Caco-2 (cell line): ENCODE measurements at regions not wholly inside any gene's neighbourhood (a gene's known extent, or its start where the extent isn't known, plus 50 kb on each side); places are given as distances from the start of the nearest gene placed in this dataset.

Experiments used
- BruUV-seq: library from RNA; stranded (reverse); fragments of 400-500 nt; replicated peaks from 2 replicates; lab custom pipeline; 2021; lab: Mats Ljungman, UMichigan
- CTCF ChIA-PET: fragments of 300-600 bp; sonication (Branson Sonifier 250); formaldehyde crosslinking; loops from one replicate; lab custom pipeline; 2022; ENCODE audit warnings: antibody characterized with exemption; lab: Charles Lee
- POLR2A ChIA-PET: fragments of 300-600 bp; sonication (Branson Sonifier 250); formaldehyde crosslinking; loops from one replicate; lab custom pipeline; 2022; ENCODE audit warnings: antibody characterized with exemption; lab: Charles Lee
- DNase-seq, 2 experiments: peaks; one replicate each; pipeline versions ENCODE4 v3.0.0 to v3.0.0-alpha.2; 2020 to 2022
- H3K27me3 ChIP-seq: replicated peaks from 2 replicates; pipeline ENCODE4 v1.6.0; 2011; ENCODE audit warnings: low read length; ENCODE audit not compliant: control insufficient read depth, insufficient read depth
- H3K36me3 ChIP-seq: 2 replicates; pipeline ENCODE4 v1.5.1; 2011; ENCODE audit warnings: low read length; ENCODE audit not compliant: control insufficient read depth, insufficient read depth
- H3K4me1 ChIP-seq: fragments of 250-450 bp; sonication (Bioruptor Pico); 2 replicates; pipeline ENCODE4 v1.5.1; 2020; ENCODE audit warnings: mild to moderate bottlenecking
- H3K4me3 ChIP-seq: 2 replicates; pipeline ENCODE4 v1.5.1; 2011; ENCODE audit warnings: low read depth, mild to moderate bottlenecking, control low read depth, low read length
- H3K9me3 ChIP-seq: fragments of 250-450 bp; sonication (Bioruptor Pico); 2 replicates; pipeline ENCODE4 v1.5.1; 2020; ENCODE audit warnings: mild to moderate bottlenecking, moderate library complexity
- H3K27ac Mint-ChIP-seq: one replicate; pipeline ENCODE4 v1.8.0; 2022; ENCODE audit warnings: mixed read lengths; ENCODE audit not compliant: unreplicated experiment
- H3K27me3 Mint-ChIP-seq: one replicate; pipeline ENCODE4 v1.8.0; 2022; ENCODE audit warnings: mixed read lengths; ENCODE audit not compliant: insufficient read depth, unreplicated experiment
- H3K36me3 Mint-ChIP-seq: one replicate; pipeline ENCODE4 v1.8.0; 2022; ENCODE audit warnings: mild to moderate bottlenecking, mixed read lengths; ENCODE audit not compliant: insufficient read depth, unreplicated experiment
- H3K4me1 Mint-ChIP-seq: one replicate; pipeline ENCODE4 v1.8.0; 2022; ENCODE audit warnings: low read depth, mixed read lengths; ENCODE audit not compliant: unreplicated experiment
- H3K4me3 Mint-ChIP-seq: one replicate; pipeline ENCODE4 v1.8.0; 2022; ENCODE audit warnings: mild to moderate bottlenecking, moderate library complexity, mixed read lengths; ENCODE audit not compliant: unreplicated experiment
- H3K9me3 Mint-ChIP-seq: one replicate; pipeline ENCODE4 v1.8.0; 2022; ENCODE audit warnings: mixed read lengths; ENCODE audit not compliant: unreplicated experiment
- CTCF ChIP-seq, 2 experiments: fragments of 200-600 bp in 1 of 2; IDR thresholded peaks; 1 replicate in 1 of 2; 2 replicates in 1 of 2; pipeline versions ENCODE4 v1.5.1 to v1.8.0; 2011 to 2022; ENCODE audit warnings: antibody characterized with exemption in 1 of 2, control low read depth in 1 of 2, inconsistent platforms in 1 of 2, low read depth in 1 of 2, low read length in 1 of 2, mild to moderate bottlenecking in 1 of 2, moderate library complexity in 1 of 2; ENCODE audit not compliant: insufficient read depth in 1 of 2, severe bottlenecking in 1 of 2, unreplicated experiment in 1 of 2
- intact Hi-C: fragments of 100-400 bp; cut with micrococcal nuclease; formaldehyde crosslinking; loops from one replicate; pipeline ENCODE4 v1.10.0; 2022; ENCODE audit not compliant: unreplicated experiment

DNA sequence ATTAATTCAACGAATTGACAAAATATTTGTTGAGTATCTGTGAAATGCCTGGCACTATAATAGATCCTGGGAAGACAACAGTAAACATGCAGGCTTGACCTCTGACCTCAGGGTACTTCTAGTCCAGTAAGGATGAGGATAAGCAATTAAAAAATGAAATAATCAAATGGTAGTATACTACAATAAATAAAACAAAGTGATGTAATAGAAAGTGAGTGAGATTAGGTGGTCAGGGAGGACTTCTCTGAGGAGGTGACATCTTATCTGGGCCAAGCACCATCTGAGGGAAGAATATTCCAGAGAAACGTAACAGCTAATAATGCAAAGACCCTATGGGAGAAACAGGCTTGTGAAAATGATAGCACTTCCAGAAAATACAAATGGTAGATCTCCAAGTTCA, 50.1 kb upstream of the RHOBTB1 start:
- Mint-ChIP-seq H3K4me1 (peaks cover 32% of the 10 kb centered on the region), H3K27me3 (peaks cover 4% of the 10 kb centered on the region), H3K27ac (no peak overlapping the region), H3K9me3 (peaks cover 12% of the 10 kb centered on the region), H3K4me3 (no peak overlapping the region), H3K36me3 (no peaks in the 10 kb centered on the region)
- TF ChIP-seq CTCF (IDR thresholded peaks at IDR 0.05; ENCODE audit: insufficient read depth in 1 of 2, low read depth in 1 of 2, low read length in 1 of 2, severe bottlenecking in 1 of 2, unreplicated experiment in 1 of 2), result no peak
- DNase-seq, result no peak
- ChIA-PET CTCF (no interaction called here), POLR2A (no interaction called here)
- intact Hi-C loops, result no loop called here
- Histone ChIP-seq H3K36me3 (0 out of 2 replicates have a peak, but pooled peaks cover 2% of the 10 kb centered on the region), H3K4me1 (peaks cover 21% of the 10 kb centered on the region), H3K27me3 (no peaks in the 10 kb centered on the region), H3K9me3 (no peaks in the 10 kb centered on the region; the same call in 1 of the 2 replicates), H3K4me3 (no peak overlapping the region)
- BruUV-seq, result no TSS peak
